ELF-1 (cell line): ENCODE measurements at regions not wholly inside any gene's neighbourhood (a gene's known extent, or its start where the extent isn't known, plus 50 kb on each side); places are given as distances from the start of the nearest gene placed in this dataset.

ENCODE experiments used
- DNase-seq: peaks from one replicate; pipeline ENCODE4 v3.0.0-alpha.2; 2016; ENCODE audit warnings: low read depth, low spot score

GRCh38 chr5:144538845-144539244, 368.2 kb downstream of the KCTD16 start:
- DNase-seq = no peak
